ENCODE measurements at regions not wholly inside any gene's neighbourhood (a gene's known extent, or its start where the extent isn't known, plus 50 kb on each side); places are given as distances from the start of the nearest gene placed in this dataset.
"Not testable (repeated sequence)": the region's sequence is repeated elsewhere in the genome, so short reads cannot be mapped to it uniquely, and the experiment has no call there.

DNA sequence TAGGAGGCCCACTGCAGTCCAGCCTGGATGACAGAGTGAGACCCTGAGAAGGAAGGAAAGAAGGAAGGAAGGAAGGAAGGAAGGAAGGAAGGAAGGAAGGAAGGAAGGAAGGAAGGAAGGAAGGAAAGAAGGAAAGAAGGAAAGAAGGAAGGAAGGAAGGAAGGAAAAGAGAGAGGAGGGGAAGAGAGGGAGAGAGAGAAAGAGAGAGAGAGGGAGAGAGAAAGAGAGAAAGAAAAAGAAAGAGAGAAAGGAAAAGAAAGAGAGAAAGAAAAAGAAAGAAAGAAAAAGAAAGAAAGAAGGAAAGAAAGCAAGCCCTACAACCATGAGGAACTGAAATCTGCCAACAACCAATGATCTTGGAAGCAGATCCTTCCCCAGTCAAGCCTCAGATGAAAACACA, 124.9 kb upstream of the BCOR start:
- DNase-seq = not testable (repeated sequence)

GRCh38 chrX:40213092-40213491, 115.3 kb upstream of the BCOR start:
- no peak for DNase-seq

DNA sequence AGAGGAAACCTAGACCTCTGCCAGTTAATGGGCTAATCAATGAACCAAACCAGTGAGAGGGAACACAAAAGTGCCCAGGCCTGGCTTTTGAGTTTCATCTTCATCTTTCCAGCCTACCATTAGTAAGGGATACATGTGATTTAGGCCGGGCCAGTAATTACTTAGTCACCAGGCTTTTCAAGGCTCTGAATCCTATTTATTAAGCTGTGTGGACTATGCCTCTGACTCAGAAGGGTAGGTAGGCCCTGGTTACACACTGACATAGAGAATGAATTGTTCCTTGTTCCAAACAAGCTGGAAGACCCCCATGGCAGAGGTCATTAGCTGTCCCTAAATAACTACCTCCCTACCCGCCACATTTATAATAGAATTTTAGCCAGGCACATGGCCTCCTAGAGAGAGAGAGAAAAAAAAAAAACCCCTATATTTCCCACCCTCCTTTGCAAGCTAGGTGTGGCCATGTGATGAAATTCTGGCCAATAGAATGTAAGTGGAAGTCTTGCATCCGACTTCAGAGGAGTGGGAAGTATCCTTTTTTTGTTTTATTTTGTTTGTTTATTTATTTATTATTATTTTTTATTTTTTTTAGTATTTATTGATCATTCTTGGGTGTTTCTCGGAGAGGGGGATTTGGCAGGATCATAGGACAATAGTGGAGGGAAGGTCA, 112.3 kb upstream of the BCOR start:
- no peak for DNase-seq

- no peak for DNase-seq
Measured at GRCh38 chrX:40207626-40208025, 109.9 kb upstream of the BCOR start.

- DNase-seq = no peak
Measured at GRCh38 chrX:40205471-40205870, 107.7 kb upstream of the BCOR start.

DNA sequence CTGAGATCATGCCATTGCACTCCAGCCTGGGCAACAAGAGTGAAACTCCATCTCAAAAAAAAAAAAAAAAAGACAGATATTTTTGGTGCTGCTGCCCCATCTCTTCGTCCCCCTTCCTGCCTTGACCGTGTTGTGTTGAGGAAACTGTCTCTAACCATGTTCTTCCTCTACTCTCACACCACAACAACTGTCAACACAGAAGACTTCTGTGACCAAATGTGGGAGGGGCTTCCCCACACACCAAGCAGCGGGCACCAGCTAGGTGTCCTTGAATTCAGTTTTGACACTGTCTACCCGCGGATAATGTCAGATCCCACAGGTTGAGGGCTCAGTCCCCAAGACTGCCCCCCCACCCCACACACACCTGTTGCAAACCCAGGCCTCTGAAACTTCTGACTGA, 104.7 kb upstream of the BCOR start:
- DNase-seq = no peak

DNA sequence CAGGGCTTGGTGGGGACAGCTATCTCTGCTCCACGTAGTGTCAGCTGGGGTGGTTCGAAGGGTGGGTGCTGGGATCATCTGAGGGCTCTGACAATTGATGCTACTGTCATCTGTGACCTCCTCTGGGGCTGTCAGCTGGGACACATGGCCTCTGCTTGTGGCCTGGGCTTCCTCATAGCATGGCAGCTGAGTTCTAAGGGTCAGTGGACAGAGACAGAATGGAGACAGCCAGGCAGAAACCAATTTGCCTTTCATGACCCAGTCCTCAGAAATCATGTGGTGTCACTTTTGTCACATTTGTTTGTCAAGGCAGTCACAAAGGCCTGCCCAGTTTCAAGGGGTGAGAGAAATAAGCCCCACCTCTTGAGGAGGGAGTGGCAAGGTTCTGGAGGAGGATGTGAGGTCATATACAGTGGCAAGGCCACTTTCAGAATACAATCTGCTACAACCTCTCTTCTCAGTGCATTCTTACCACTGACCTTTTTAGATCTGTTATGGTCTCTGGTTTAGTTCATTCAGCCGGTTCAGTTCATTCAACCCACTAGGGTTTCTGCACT, 103.6 kb upstream of the BCOR start:
- DNase-seq = no peak

- DNase-seq = no peak
Measured at GRCh38 chrX:40199704-40200103, 101.9 kb upstream of the BCOR start.

- no peak for DNase-seq
Measured at GRCh38 chrX:40197071-40197470, 99.3 kb upstream of the BCOR start.

DNA sequence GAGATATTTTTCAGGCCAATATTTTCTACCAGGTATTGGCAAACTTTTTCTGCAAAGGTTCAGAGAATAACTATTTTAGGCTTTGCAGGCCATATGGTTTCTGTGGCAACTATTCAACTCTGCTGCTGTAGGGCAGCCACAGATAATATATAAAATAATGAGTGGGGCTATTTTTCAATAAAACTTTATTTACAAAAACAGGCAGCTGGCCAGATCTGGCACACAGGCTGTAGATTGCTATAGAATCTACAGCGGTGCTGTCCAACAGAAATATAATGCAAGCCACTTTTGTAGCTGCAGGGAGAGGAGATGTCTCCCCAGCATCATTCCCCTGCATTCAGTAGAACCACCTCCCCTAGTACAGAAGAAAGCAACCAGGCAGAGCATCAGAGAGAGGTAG, 97.6 kb upstream of the BCOR start:
- DNase-seq = no peak

GRCh38 chrX:40192196-40192595, 94.4 kb upstream of the BCOR start:
- no peak for DNase-seq

DNA sequence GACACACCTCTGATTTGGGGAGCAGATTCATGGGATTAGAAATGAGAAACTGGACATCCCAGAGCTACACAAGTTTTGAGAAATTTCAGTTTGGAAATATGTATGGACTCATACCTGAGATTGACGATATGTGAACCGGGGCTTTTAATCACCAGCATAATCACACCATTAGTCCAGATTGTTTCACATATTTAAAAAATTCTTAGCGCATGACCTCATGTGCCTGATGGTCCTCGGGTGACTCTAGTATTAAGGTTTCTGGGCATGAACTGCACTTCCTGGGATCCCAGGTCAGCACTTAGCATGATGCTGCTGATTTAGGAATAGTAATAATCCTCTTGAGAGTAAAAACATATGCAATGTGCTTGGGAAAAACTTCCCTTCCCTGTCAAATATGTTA, 91.9 kb upstream of the BCOR start:
- DNase-seq = no peak

DNA sequence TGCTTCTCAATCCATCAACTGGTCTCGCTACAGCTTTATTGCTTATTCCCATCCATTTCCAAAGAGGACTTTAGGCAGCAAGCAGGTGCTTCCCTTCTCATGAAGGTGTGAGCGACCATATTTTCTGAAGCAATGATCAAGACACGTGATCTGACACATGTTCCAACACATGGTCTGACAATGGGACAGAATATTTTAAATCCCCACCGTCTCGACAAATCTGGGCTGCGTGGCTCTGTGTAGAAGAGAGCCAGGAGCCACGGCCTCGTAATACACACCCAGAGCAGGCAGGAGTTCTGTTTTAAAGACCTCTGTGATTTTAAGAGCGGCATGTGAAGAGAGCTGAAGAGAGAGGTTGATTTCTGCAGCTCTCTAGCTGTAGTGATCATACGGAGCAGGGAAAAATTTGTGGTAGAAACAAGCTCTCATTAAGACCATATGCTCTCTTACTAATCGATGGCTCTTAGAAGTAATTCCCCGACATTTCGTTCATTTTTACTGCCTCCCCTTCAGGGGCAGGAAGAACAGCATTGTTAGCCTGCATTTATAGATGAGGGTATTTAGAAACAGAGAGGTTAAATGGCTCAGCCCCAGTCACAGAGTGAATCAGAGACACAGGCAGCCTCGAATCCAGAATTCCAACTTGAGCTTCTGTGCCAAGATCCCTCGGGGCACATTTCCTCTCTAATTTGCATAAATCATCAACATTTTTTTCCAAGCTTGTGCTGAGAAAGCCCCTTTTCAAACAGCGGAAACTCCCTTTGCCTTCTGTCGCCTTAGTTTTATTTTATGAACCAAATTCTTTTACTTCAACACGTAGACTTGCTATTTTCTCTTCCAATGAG, 91.0 kb upstream of the BCOR start:
- no peak for DNase-seq

DNA sequence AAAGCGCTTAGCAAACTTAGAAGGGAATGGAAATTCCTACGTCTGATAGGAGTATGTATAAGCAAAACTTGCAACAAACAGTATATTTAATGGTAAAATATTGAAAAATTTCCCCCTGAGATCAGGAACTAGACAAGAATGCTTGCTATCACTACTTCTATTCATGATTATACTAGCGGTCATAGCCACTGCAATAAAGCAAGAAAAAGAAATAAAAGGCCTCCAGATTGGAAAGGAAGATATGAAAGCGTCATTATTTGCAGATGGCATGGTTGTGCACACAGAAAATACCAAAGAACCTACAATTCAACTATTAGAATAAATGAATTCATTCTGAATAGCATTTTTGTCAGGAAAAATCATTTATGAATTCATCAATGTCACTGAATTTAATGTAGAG, 87.2 kb upstream of the BCOR start:
- no peak for DNase-seq

- DNase-seq = no peak
Measured at GRCh38 chrX:40182615-40183014, 84.9 kb upstream of the BCOR start.

- no peak for DNase-seq
Measured at GRCh38 chrX:40182095-40182494, 84.3 kb upstream of the BCOR start.

GRCh38 chrX:40179283-40179682, 81.5 kb upstream of the BCOR start:
- no peak for DNase-seq

GRCh38 chrX:40177942-40178715, 80.4 kb upstream of the BCOR start:
- DNase-seq = no peak

DNA sequence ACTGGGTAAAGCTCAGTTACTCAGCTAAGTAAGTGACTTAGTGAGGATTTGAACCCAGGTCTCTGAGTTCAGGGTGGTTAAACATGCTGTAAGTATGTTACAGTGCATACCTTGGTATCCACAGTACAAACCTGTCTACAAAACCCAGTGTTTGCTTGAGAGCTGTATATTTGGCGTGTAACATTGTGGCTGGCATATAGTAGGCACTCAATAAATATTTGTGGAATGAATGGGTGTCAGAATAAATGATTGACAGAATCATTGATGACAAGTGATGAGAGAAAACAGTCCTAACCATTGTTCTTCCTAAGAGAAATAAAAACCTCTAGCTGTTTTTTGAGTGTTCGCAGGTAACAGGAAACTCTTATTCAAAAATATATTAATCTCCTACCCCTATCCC, 79.7 kb upstream of the BCOR start:
- no peak for DNase-seq

GRCh38 chrX:40177117-40177430, 79.3 kb upstream of the BCOR start:
- no peak for DNase-seq

DNA sequence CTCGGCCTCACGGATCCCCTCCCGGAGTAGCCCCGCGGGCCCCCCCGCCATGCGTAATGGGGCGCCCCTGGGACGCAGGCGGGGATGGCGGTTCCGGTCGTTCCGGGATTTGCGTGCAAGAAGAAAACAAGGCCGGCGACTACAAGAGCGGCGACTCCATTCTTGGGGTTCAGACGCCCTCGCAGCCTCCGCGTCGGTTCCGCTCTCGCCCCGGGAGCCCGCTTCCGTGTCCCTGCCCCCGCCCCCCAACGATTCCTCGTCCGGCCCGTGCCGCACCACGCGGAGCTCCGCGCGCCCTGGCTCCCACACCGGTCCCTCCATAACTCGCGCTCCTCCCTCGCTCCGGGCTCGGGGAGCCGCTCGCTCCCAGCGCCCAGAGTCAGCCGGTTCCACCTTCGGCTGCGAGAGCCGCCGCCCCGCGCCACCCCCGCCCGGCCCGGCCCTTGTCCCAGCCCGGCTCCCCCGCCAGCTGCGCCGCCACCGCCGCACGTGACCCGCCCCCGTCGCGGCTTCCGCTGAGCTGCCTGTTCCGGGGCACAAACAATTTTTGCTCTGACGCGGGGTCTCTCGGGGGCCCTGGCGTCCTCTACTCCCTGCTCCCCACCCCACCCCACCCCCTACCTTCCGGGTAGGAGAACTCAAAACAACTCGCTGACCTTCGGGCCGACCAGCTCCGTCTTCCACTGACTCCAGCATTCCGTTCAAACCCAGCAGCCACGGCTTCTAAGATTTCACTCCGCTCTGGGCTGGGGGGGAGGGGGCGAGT, 78.8 kb upstream of the BCOR start:
- no peak for DNase-seq

GRCh38 chrX:40175511-40176350, 78.0 kb upstream of the BCOR start:
- DNase-seq = peak; percentile 22

Measured in NCI-H2029 treated with DMSO at 0.1 percent for 48 hours (cell line).